MG63 (cell line): ENCODE measurements at regions not wholly inside any gene's neighbourhood (a gene's known extent, or its start where the extent isn't known, plus 50 kb on each side); places are given as distances from the start of the nearest gene placed in this dataset.
A peak's percentile ranks its signal among the peaks of the same experiment; 100 is the strongest.
"Not testable (repeated sequence)": the region's sequence is repeated elsewhere in the genome, so short reads cannot be mapped to it uniquely, and the experiment has no call there.

ENCODE experiments used
- DNase-seq: peaks from one replicate; pipeline ENCODE4 v3.0.0-alpha.2; 2020
- H3K27me3 ChIP-seq: fragments of 250-450 bp; sonication (Bioruptor Pico); 2 replicates; pipeline ENCODE4 v1.5.1; 2020; ENCODE audit warnings: mild to moderate bottlenecking, moderate library complexity
- H3K36me3 ChIP-seq: fragments of 250-450 bp; sonication (Bioruptor Pico); 2 replicates; pipeline ENCODE4 v1.5.1; 2020; ENCODE audit warnings: mild to moderate bottlenecking, moderate library complexity
- H3K4me3 ChIP-seq: fragments of 250-450 bp; sonication (Bioruptor Pico); 2 replicates; pipeline ENCODE4 v1.5.1; 2020; ENCODE audit warnings: mild to moderate bottlenecking, moderate library complexity
- H3K9me3 ChIP-seq: fragments of 250-450 bp; sonication (Bioruptor Pico); 2 replicates; pipeline ENCODE4 v1.5.1; 2020; ENCODE audit warnings: mild to moderate bottlenecking, moderate library complexity

DNA sequence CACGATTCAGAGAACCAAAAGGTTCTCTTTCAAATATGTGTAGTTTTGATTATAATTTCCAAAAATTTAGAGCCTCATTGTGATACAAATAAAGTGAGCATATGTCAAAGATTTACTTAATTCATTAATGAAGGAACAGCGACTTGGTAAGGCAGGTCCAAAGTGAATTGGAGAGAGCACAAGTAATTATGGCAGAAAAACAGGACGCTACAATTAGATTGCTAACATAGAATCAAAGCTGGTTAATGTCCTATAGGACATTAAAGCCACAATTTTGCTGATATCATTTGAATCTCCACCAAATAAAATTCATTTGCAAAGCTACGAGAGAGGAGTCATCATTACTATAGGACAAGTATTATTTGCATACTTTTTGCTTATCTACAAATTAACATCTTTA is 164.2 kb downstream of the CCER1 start:
- H3K27me3 ChIP-seq, result no peaks in the 10 kb centered on the region
- H3K9me3 ChIP-seq, result no peaks in the 10 kb centered on the region
- H3K36me3 ChIP-seq, result no peaks in the 10 kb centered on the region
- H3K4me3 ChIP-seq, result no peak overlapping the region
- no peak for DNase-seq

- no peak for DNase-seq
- H3K27me3 ChIP-seq, result no peaks in the 10 kb centered on the region
- no peak overlapping the region for H3K4me3 ChIP-seq
- H3K36me3 ChIP-seq, result no peaks in the 10 kb centered on the region
- no peaks in the 10 kb centered on the region for H3K9me3 ChIP-seq
Observed at GRCh38 chr12:90773491-90773890, 181.5 kb downstream of the CCER1 start.

DNA sequence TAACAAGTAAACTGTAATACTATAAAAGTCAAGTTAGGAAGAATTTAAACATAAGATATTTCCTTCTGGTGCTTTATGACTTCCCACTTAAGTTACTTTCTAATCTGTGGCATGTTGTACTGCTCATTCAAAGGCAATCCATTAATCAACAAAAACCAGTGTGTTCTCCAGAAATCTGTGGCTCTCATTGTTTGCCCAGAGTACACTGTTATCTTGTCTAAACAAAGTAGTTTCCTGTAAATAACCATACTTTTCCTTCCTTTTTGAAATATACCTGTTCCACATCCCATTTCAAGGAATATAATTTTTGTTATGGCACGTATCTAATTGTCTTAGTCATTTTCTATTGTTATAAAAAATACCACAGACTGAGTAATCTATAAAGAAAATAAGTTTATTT is 184.1 kb downstream of the CCER1 start:
- Histone ChIP-seq H3K9me3 (no peaks in the 10 kb centered on the region), H3K4me3 (no peak overlapping the region), H3K36me3 (no peaks in the 10 kb centered on the region), H3K27me3 (no peaks in the 10 kb centered on the region)
- DNase-seq, result no peak

- Histone ChIP-seq H3K9me3 (no peaks in the 10 kb centered on the region), H3K4me3 (no peak overlapping the region), H3K27me3 (no peaks in the 10 kb centered on the region), H3K36me3 (no peaks in the 10 kb centered on the region)
- no peak for DNase-seq
Observed at GRCh38 chr12:90757957-90758356, 197.0 kb downstream of the CCER1 start.

GRCh38 chr12:90745211-90745610 is 209.8 kb downstream of the CCER1 start:
- H3K36me3 ChIP-seq, result no peaks in the 10 kb centered on the region
- no peak for DNase-seq
- H3K4me3 ChIP-seq, result no peak overlapping the region
- no peaks in the 10 kb centered on the region for H3K9me3 ChIP-seq
- no peaks in the 10 kb centered on the region for H3K27me3 ChIP-seq

DNA sequence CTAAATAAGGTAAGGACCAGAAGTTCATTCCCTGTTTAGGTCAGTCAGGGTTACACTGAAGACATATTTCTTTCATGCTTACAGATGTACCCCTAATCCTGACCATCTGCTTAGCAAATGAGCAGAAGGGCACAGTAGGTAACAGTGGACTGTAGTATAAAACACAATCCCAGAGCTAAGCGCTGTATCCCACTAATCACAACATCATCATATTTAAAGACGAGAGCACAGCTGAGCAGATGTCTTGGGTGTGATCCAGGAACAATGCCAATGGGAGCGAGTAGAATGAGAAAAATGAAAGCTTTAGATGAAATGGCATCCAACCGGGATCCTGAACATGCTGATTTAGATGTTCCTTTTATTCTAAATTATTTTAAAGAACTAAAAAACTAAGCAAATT is 213.4 kb downstream of the CCER1 start:
- DNase-seq, result no peak
- Histone ChIP-seq H3K4me3 (no peak overlapping the region), H3K27me3 (no peaks in the 10 kb centered on the region), H3K36me3 (no peaks in the 10 kb centered on the region), H3K9me3 (no peaks in the 10 kb centered on the region; the same call in 1 of the 2 replicates)

DNA sequence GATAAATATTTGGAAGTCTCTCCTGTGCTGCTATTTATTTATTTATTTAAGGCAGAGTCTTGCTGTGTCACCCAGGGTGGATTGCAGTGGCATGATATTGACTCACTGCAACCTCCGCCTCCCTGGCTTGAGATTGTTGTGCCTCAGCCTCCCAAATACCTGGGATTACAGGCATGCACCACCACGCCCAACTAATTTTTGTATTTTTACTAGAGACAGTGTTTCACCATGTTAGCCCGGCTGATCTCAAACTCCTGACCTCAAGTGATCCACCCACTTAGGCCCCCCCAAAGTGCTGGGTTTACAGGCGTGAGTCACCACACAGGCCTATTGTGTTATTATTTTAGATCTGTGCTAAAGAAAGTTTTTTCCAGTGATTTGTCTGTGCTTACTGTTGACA is 225.2 kb downstream of the CCER1 start:
- Histone ChIP-seq H3K27me3 (no peaks in the 10 kb centered on the region), H3K36me3 (no peaks in the 10 kb centered on the region), H3K9me3 (no peaks in the 10 kb centered on the region), H3K4me3 (no peak overlapping the region)
- DNase-seq, result peak; percentile 37

GRCh38 chr12:90712671-90713070 is 242.3 kb downstream of the CCER1 start:
- Histone ChIP-seq H3K4me3 (no peak overlapping the region), H3K27me3 (no peaks in the 10 kb centered on the region), H3K36me3 (no peaks in the 10 kb centered on the region), H3K9me3 (no peaks in the 10 kb centered on the region)
- no peak for DNase-seq

- Histone ChIP-seq H3K4me3 (no peak overlapping the region), H3K36me3 (no peaks in the 10 kb centered on the region), H3K9me3 (no peaks in the 10 kb centered on the region), H3K27me3 (no peaks in the 10 kb centered on the region)
- DNase-seq, result no peak
Observed at GRCh38 chr12:90710711-90711110, 244.3 kb downstream of the CCER1 start.

GRCh38 chr12:90706036-90706435 is 248.9 kb downstream of the CCER1 start:
- Histone ChIP-seq H3K36me3 (no peaks in the 10 kb centered on the region), H3K9me3 (no peaks in the 10 kb centered on the region; the same call in 1 of the 2 replicates), H3K27me3 (no peaks in the 10 kb centered on the region), H3K4me3 (no peak overlapping the region)
- DNase-seq, result no peak

GRCh38 chr12:90695415-90695814 is 259.6 kb downstream of the CCER1 start:
- DNase-seq, result no peak
- Histone ChIP-seq H3K36me3 (no peaks in the 10 kb centered on the region), H3K27me3 (no peaks in the 10 kb centered on the region), H3K9me3 (no peaks in the 10 kb centered on the region), H3K4me3 (no peak overlapping the region)

DNA sequence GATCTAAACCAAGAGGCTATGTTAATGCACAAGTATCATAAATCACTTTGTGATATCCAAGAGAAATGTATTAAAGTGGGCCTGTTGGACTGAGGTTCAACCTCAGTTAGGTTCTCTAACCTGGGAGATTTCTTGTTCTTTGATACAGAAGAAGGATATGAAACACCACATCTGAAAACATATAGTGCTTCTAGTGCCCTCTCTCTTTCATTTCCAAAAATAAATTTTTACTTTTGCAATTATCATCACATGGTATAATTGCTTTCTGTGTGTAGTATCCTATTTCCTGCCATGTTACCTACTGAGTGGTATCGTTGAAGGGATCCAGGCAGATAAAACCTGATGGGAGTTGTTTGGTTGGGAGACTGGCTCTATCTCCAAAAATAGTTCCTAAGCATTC is 264.9 kb downstream of the CCER1 start:
- no peak for DNase-seq
- Histone ChIP-seq H3K9me3 (no peaks in the 10 kb centered on the region), H3K27me3 (no peaks in the 10 kb centered on the region), H3K4me3 (no peak overlapping the region), H3K36me3 (no peaks in the 10 kb centered on the region)

- not testable (repeated sequence) for H3K27me3 ChIP-seq, DNase-seq, H3K36me3 ChIP-seq, H3K4me3 ChIP-seq, H3K9me3 ChIP-seq
Observed at GRCh38 chr12:90687682-90688081, 267.3 kb downstream of the CCER1 start.

GRCh38 chr12:90683871-90684270 is 271.1 kb downstream of the CCER1 start:
- no peaks in the 10 kb centered on the region for H3K36me3 ChIP-seq
- H3K9me3 ChIP-seq, result no peaks in the 10 kb centered on the region
- H3K27me3 ChIP-seq, result no peaks in the 10 kb centered on the region
- DNase-seq, result no peak
- no peak overlapping the region for H3K4me3 ChIP-seq

DNA sequence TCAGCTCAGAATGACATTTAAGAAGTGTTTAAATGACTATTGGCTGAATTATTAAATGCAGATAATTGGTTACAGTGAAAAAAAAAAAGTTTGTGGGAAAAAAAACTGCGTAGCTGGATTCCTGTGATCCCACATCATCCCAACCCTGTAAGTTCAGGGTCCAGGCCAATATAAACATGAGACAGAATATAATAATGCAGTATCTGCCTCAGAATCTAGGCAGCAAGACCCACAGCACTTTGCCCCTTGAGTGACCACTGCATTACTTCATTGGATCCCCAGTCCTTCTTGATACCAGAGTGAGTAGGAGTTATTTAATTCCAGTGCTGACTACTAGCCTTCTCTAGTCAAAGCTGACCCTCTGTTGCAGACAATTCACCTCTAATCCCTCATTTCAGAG is 272.6 kb downstream of the CCER1 start:
- no peaks in the 10 kb centered on the region for H3K27me3 ChIP-seq
- peak; percentile 47 for DNase-seq

GRCh38 chr12:90679674-90680073 is 275.3 kb downstream of the CCER1 start:
- no peak for DNase-seq
- Histone ChIP-seq H3K4me3 (no peak overlapping the region), H3K36me3 (no peaks in the 10 kb centered on the region), H3K27me3 (no peaks in the 10 kb centered on the region), H3K9me3 (no peaks in the 10 kb centered on the region)

More for the DNA sequence above, 272.6 kb downstream of the CCER1 start:
- Histone ChIP-seq H3K4me3 (no peak overlapping the region), H3K36me3 (no peaks in the 10 kb centered on the region), H3K9me3 (no peaks in the 10 kb centered on the region)

GRCh38 chr12:90677552-90677951 is 277.4 kb downstream of the CCER1 start:
- Histone ChIP-seq H3K9me3 (no peaks in the 10 kb centered on the region), H3K4me3 (no peak overlapping the region), H3K27me3 (no peaks in the 10 kb centered on the region), H3K36me3 (no peaks in the 10 kb centered on the region)
- DNase-seq, result no peak

- no peaks in the 10 kb centered on the region for H3K36me3 ChIP-seq
- DNase-seq, result no peak
- H3K27me3 ChIP-seq, result no peaks in the 10 kb centered on the region
- H3K4me3 ChIP-seq, result no peak overlapping the region
- H3K9me3 ChIP-seq, result no peaks in the 10 kb centered on the region
Observed at GRCh38 chr12:90677055-90677454, 277.9 kb downstream of the CCER1 start.

DNA sequence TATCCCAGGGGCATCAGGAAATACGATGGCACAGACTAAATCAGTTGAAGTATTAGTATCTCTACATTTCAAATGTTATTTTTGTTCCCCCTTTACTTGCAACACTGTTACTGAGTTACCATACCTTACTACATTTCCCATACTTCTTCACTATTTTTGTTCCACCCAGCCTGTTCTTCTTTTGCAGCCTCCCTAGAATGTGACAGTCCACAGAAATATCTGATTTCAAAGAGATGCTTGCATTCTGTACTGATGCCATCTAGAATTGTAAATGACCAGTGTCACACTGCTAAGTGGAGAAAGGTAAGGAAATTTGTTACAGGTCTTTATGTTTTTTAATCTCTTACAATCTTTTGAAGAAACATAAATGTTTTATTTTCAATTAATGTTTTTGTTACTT is 279.9 kb downstream of the CCER1 start:
- Histone ChIP-seq H3K27me3 (no peaks in the 10 kb centered on the region), H3K9me3 (no peaks in the 10 kb centered on the region), H3K4me3 (no peak overlapping the region), H3K36me3 (no peaks in the 10 kb centered on the region)
- no peak for DNase-seq
